GM12873 (cell line): ENCODE measurements at regions not wholly inside any gene's neighbourhood (a gene's known extent, or its start where the extent isn't known, plus 50 kb on each side); places are given as distances from the start of the nearest gene placed in this dataset.

Experiments
- CTCF ChIP-seq: IDR thresholded peaks from 2 replicates; pipeline ENCODE4 v1.5.1; 2012; ENCODE audit warnings: low read depth, mild to moderate bottlenecking, moderate library complexity, low read length, control low read depth; ENCODE audit not compliant: insufficient read depth; ENCODE audit errors: missing control alignments

- TF ChIP-seq CTCF: no peak
Observed at GRCh38 chr2:225100269-225100668, 58.0 kb upstream of the DOCK10 start.

- TF ChIP-seq CTCF: no peak
Observed at GRCh38 chr2:225097035-225097434, 54.8 kb upstream of the DOCK10 start.
